HL-60 (cell line): ENCODE measurements at regions not wholly inside any gene's neighbourhood (a gene's known extent, or its start where the extent isn't known, plus 50 kb on each side); places are given as distances from the start of the nearest gene placed in this dataset.

Experiments used
- DNase-seq, 2 experiments: peaks; one replicate each; pipeline ENCODE4 v3.0.0-alpha.2; 2010 to 2020; ENCODE audit warnings: low read depth in 1 of 2, low spot score in 1 of 2
- H3K27ac ChIP-seq: fragments of 250-450 bp; sonication (Bioruptor Pico); replicated peaks from 2 replicates; pipeline ENCODE4 v1.5.1; 2020; ENCODE audit warnings: mild to moderate bottlenecking, moderate library complexity
- H3K27me3 ChIP-seq: fragments of 250-450 bp; sonication (Bioruptor Pico); 2 replicates; pipeline ENCODE4 v1.5.1; 2021; ENCODE audit warnings: mild to moderate bottlenecking, moderate library complexity; ENCODE audit not compliant: insufficient read depth, poor library complexity, severe bottlenecking
- H3K4me3 ChIP-seq: replicated peaks from 2 replicates; pipeline ENCODE4 v1.5.1; 2011; ENCODE audit warnings: mild to moderate bottlenecking, control low read depth, low read length; ENCODE audit not compliant: insufficient read depth
- GABPA ChIP-seq: IDR thresholded peaks from 2 replicates; pipeline ENCODE4 v1.6.1; 2012; ENCODE audit warnings: low read depth
- POLR2AphosphoS5 ChIP-seq: IDR thresholded peaks from 2 replicates; pipeline ENCODE4 v1.6.1; 2012; ENCODE audit warnings: low read depth
- REST ChIP-seq: IDR thresholded peaks from 2 replicates; pipeline ENCODE4 v1.6.1; 2012; ENCODE audit warnings: low read depth; ENCODE audit not compliant: insufficient replicate concordance
- SPI1 ChIP-seq: IDR thresholded peaks from 2 replicates; pipeline ENCODE4 v1.6.1; 2012; ENCODE audit warnings: low read depth, mild to moderate bottlenecking, borderline replicate concordance
- TF ChIP-seq, protein P1 (sequence below): IDR thresholded peaks from one replicate; pipeline ENCODE4 v1.5.1; 2011; ENCODE audit warnings: low read length, control low read depth, inconsistent platforms; ENCODE audit not compliant: insufficient read depth

DNA sequence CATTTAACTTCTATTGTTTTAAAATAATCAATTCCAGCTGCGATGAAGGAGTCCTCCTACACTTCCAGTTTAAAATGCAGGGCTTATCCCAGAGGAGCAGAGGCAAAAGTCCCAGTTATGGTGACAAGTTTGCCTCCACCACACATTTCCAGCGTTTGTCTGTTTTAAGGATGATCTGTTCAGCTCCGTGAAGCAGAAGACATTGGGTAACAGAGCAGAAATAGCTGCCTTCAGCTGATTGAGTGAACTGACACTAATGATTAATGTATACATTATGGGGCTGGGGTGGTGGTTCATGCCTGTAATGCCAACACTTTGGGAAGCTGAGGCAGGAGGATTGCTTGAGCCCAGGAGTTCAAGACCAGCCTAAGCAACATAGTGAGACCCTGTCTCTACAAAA is 127.6 kb downstream of the HSD17B3 start:
- Histone ChIP-seq H3K27me3 (no peaks in the 10 kb centered on the region), H3K4me3 (no peak overlapping the region), H3K27ac (no peak overlapping the region)
- no peak for DNase-seq
- TF ChIP-seq, protein P1, sequence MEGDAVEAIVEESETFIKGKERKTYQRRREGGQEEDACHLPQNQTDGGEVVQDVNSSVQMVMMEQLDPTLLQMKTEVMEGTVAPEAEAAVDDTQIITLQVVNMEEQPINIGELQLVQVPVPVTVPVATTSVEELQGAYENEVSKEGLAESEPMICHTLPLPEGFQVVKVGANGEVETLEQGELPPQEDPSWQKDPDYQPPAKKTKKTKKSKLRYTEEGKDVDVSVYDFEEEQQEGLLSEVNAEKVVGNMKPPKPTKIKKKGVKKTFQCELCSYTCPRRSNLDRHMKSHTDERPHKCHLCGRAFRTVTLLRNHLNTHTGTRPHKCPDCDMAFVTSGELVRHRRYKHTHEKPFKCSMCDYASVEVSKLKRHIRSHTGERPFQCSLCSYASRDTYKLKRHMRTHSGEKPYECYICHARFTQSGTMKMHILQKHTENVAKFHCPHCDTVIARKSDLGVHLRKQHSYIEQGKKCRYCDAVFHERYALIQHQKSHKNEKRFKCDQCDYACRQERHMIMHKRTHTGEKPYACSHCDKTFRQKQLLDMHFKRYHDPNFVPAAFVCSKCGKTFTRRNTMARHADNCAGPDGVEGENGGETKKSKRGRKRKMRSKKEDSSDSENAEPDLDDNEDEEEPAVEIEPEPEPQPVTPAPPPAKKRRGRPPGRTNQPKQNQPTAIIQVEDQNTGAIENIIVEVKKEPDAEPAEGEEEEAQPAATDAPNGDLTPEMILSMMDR = no peak
- TF ChIP-seq SPI1 (no peak), REST (no peak), POLR2AphosphoS5 (no peak), GABPA (no peak)

DNA sequence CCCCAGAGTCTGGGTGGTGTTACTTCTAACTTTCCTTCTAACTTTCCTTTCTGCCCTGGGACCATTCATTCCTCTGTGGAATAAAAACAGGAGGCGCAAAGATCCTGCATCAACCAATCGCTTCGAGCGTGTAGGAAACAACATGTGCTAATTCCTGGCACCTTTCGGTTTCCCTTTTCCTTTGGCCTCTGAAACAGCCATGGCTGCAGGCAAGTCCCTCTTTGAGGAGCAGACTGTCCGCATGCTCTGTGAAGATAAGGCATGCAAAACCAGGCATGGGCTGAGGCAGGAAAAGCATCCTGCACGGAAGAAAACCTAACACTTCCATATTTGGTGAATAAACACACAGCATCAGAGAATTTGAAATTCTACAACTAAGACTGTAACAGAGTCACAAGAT is 128.3 kb downstream of the HSD17B3 start:
- Histone ChIP-seq H3K27me3 (no peaks in the 10 kb centered on the region), H3K27ac (no peak overlapping the region), H3K4me3 (no peak overlapping the region)
- DNase-seq = no peak
- no peak for TF ChIP-seq REST
- TF ChIP-seq POLR2AphosphoS5 = no peak
- no peak for TF ChIP-seq GABPA
- TF ChIP-seq SPI1 = no peak
- TF ChIP-seq, protein P1 = no peak

- TF ChIP-seq, protein P1 = no peak
- TF ChIP-seq GABPA (no peak), POLR2AphosphoS5 (no peak), SPI1 (no peak), REST (no peak)
- Histone ChIP-seq H3K27me3 (no peaks in the 10 kb centered on the region), H3K4me3 (no peak overlapping the region), H3K27ac (no peak overlapping the region)
- no peak for DNase-seq
Measured at GRCh38 chr9:96172797-96173196, 129.2 kb downstream of the HSD17B3 start.
